ENCODE measurements at regions not wholly inside any gene's neighbourhood (a gene's known extent, or its start where the extent isn't known, plus 50 kb on each side); places are given as distances from the start of the nearest gene placed in this dataset.

DNA sequence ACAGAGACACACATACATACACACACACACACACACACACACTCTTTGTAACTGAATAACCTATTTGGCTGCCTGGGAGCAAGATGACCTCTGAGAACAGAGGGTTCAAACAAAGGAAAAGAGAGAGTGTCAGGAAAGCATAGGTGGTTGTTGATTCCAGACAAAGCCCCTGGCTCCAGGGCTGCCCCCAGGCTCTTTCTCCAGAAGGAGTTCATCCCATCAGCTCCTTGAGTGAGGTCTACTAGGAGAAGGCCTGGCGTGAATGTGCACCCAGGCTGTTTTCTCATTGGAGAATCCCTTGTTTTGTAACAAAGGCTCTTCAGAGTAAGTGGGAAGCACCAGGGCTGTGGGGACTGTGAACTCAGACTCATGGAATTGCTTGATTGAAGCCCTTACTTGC is 151.9 kb downstream of the EMP1 start:
- TF ChIP-seq, protein P1, sequence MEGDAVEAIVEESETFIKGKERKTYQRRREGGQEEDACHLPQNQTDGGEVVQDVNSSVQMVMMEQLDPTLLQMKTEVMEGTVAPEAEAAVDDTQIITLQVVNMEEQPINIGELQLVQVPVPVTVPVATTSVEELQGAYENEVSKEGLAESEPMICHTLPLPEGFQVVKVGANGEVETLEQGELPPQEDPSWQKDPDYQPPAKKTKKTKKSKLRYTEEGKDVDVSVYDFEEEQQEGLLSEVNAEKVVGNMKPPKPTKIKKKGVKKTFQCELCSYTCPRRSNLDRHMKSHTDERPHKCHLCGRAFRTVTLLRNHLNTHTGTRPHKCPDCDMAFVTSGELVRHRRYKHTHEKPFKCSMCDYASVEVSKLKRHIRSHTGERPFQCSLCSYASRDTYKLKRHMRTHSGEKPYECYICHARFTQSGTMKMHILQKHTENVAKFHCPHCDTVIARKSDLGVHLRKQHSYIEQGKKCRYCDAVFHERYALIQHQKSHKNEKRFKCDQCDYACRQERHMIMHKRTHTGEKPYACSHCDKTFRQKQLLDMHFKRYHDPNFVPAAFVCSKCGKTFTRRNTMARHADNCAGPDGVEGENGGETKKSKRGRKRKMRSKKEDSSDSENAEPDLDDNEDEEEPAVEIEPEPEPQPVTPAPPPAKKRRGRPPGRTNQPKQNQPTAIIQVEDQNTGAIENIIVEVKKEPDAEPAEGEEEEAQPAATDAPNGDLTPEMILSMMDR (IDR thresholded peaks at IDR 0.05) = no peak
- no peak for TF ChIP-seq EP300 (IDR thresholded peaks at IDR 0.05)
- TF ChIP-seq POLR2A (IDR thresholded peaks at IDR 0.05) = no peak
- TF ChIP-seq POLR2AphosphoS5 (IDR thresholded peaks at IDR 0.05) = no peak
